ENCODE measurements at regions not wholly inside any gene's neighbourhood (a gene's known extent, or its start where the extent isn't known, plus 50 kb on each side); places are given as distances from the start of the nearest gene placed in this dataset.
"Not testable (repeated sequence)": the region's sequence is repeated elsewhere in the genome, so short reads cannot be mapped to it uniquely, and the experiment has no call there.

DNA sequence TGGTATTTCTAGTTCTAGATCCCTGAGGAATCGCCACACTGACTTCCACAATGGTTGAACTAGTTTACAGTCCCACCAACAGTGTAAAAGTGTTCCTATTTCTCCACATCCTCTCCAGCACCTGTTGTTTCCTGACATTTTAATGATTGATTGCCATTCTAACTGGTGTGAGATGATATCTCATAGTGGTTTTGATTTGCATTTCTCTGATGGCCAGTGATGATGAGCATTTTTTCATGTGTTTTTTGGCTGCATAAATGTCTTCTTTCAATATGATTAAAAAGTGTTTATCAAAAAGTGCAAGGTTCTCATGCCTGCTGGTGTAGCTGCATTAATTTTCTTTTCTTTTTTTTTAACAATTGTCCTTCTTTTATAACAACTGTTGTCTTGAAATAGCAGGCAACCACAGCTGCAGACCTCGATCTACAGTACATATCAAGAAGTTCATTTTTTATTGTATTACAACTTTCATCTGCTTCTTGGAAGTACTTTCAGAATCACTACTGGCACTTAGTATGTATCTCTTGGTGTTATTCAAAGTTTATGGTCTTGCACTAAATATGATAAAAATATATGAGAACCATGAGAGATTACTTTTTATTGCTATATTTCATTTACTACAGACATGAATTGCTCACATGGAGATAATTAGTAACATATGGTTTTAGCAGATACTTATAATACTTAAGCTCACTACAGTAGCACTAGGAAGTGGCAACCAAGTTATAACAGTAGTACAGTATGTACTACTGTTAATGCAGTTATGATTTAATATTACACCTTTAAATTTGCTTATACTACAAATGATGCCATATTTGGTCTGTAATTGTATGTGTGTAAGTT is 358.0 kb downstream of the ETV1 start:
- not testable (repeated sequence) for DNase-seq

DNA sequence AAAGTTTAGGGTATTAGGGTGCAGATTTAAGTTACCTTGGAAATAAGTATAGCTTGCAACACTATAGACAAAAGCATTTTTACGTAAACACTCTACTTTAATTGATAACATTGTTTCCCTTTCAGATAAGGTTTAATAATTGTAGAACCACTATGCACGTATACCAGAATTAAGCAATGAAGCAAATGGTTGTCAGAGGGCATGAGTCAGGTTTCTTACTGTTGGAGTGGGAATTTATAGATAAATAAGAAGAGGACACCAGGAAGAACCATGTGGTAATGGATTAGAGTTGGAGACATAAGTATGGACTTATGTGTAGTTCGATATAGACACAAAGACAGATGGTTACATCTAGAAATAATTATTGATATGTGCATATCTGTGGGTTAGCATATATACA is 355.6 kb downstream of the ETV1 start:
- no peak for DNase-seq

DNA sequence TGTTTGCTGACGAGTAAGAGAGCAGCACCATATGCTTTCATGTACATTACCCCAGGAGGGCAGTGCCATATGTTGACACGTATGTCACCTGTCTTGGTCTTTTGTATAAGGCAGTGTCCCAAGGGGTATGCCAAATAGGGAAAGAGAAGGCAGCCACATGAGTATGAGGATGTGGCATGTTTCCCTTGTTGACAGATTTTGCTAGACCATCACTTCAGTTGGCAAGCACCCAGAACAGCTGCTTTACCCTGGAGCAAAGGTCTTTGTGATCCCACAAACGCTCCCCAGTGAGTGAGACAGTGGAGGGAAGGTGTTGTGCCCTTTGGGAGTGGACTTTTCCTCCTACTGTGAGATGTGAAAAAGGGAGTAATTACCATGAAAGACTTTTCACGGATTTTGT is 350.1 kb downstream of the ETV1 start:
- no peak for DNase-seq

DNA sequence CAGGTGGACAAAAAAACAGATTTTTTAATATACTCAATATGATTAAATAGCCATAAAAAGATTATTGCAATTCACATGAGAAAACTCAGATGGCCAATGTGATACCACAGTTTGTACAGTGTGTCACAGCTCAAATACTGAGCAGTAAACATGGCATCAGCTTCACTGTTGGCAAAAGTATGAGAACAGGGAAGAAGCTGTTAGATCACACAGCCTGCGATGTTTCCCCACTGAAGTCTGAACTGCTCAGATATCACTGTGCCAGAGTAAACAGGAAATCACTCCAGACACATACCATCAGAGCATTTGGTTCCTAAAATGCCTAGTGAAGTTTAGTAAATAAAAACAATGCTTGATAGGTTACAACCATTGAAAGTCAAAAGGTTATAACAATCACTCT is 347.8 kb downstream of the ETV1 start:
- DNase-seq: no peak

DNA sequence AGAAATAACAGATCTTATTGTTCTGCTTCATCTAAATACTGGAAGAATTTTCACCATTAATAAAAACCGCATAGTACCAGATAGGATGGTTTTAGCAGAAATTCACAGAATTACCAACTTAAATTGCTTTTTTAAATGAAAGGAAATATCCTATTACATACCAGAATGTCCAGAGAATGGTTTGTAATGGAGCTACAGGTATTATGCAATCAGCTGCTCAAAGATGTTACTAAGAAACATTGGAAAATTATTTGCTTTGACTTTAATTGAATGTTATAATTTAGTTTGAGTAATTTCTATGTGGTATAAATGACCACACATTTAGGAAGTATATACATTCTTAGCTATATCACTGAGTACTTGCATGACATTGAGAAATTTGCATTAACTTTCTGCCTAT is 338.3 kb downstream of the ETV1 start:
- no peak for DNase-seq

DNA sequence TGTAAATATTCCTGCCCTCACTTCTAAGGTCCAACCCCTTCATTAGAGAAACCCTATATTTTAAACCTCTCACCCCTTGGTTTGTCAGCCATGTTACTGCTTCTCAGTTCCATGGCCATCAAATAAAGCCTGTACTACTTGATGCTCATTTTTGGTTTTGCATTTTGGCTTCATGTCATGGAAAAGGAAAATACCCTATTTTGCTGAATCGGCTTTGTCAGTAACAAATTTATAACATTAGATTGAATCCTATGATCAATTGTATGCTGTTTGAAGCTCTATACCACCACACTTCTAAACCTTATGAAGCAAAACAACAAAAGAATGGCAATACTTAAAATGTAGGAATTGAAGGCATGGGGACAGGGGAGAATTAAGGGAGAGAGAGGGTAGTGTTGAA is 333.1 kb downstream of the ETV1 start:
- DNase-seq: no peak

DNA sequence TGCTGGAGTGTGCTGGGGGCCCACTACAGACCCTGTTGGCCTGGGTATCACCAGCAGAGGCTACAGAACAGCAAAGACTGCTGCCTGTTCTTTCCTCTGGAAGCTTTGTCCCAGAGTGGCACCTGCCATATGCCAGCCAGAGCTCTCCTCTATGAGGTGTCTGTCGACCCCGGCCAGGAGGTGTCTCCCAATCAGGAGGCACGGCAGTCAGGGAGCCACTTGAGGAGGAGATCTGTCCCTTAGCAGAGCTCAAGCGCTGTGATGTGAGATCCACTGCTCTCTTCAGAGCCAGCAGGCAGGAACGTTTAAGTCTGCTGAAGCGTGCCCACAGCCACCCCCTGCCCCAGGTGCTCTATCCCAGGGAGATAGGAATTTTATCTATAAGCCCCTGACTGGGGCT is 316.2 kb downstream of the ETV1 start:
- DNase-seq: no peak

DNA sequence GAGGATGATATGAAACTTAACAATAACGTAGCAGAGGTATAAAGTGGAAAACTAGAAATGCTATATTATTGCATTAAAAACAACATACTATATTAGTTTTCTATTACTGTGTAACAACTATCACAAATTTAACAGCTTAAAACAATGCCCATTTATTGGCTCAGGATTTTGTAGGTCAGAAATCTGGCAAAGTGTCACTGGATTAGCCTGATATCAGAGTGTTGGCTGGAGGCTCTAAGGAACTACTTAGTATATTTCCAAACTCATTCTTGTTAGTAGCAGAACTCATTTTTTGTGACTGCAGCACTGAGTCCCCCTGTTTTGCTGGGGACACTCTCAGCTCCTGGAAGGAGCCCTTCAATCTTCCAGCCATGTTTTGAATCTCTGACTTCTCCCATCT is 306.8 kb downstream of the ETV1 start:
- no peak for DNase-seq

DNA sequence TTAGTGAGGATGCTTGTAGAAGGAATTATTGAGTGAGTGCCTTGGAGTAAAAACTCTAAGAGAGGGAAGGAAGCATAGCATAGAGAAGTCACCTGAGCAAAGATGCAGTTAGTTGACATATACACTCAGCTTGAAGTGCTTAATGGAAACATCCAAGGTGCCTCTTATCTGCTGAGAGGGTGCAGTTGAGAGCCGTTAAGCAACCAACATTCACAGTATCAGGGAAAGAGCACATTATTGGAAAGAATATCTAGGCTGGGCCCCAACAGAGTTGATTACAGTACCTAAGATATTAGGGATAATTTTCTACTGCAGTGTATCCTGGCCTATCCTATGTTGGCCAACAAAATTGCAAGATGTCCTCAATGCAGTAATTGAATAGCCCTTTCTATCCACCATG is 302.0 kb downstream of the ETV1 start:
- no peak for DNase-seq

DNA sequence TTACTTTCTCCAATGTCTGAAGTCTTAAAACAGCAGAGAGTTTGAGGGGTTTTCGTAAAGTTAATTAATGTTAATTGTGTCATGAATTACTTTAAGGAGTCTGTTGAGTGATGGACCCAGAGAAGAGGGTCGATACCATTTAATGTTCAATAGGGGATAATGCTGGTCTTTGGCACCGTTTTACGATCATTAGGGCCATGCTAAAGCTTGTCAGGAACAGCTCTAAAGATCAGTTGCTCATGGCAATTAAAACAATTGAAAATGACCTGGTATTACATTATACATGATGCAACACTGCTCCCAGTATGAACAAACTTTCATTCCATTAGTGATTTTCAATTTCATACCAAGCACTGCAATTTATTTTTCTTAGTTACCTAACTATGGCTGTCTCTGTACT is 296.9 kb downstream of the ETV1 start:
- DNase-seq: no peak

DNA sequence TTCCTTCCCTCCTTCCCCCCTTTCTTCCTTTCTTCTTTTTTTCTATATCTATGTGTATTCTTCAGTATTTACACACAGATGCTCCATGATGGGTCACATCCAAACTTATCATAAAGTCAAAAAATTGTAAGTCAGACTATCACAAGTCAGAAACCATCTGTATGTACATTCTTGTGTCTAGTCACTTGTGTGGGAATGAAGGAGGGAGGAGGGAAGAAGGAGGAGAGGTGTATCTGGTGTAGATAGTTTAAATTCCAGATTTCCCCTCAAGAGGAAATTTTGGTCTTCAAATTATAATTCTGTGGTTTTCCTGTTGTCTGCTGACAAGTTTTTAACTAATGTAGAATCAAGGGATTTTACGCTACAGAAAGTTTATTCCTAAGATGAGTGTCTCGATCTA is 287.2 kb downstream of the ETV1 start:
- no peak for DNase-seq

DNA sequence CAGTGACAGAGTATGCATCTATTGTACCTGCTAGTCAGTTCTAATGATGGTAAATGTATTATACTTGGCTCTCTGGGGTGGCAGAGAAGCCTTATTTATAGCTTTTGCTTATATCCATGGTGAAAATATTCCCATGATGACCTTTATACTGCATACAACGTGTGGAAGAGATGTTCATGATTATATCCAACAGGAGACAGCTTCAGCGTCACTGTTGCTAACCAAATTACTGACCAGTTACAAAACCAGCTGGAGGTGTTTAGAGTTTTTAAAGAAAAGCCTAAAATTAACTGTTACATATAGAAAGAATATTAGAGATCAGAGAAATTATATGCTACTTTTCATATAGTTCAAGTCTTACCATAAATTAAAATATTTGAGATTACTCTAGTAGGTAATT is 280.8 kb downstream of the ETV1 start:
- no peak for DNase-seq

DNA sequence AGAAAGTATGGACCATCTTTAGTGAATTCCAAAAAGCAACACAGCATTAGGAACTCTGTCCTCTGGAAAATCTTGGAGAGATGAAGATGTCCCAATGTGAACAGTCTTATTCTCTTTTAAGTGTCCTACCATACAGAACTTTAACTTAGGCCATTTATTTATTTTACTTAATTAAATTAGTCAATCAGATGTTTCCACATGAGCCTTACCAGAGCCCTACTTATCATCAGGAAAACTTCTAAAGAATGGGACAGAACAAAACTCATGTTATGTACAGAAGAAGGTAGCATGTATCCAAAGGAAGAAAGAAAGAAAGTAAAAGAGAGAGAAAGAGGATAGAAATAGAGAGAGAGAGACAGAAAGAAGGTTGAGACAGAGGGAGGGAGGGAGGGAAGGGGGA is 276.4 kb downstream of the ETV1 start:
- no peak for DNase-seq

DNA sequence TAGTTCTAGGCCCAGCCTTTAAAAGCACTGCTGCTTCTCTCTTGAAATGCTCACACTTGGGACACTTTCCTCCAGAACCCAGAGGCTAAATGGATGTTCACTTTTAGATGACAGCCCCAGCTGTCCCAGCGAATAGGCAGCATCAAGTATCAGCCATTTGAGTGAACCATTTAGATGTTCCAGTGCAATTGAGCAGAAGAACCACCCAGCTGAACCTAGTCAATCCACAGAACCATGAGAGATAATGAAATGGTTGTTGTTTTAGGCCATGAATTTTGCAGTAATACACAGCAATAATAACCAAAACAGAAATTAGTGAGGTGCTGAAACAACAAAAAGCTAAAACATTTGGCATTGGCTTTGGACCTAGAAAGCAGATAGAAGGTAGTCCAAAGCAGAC is 273.9 kb downstream of the ETV1 start:
- no peak for DNase-seq

DNA sequence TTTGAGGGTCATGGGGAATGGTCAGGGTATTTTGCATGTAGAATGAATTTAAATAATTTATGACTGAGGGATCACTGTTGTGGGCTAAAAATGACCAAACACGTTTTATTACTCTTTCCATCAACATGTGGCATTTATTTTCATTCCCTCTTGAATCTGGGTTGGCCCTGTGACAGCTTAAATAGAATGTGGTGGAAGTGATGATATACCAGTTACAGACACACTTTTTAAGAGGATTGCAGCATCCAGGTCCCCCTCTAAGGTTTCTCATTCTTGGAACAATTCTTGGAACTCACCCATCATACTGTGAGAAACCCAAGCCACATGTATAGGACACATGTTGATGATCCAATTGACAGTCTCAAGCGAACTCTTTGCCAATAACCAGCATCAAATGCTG is 272.4 kb downstream of the ETV1 start:
- DNase-seq: no peak

DNA sequence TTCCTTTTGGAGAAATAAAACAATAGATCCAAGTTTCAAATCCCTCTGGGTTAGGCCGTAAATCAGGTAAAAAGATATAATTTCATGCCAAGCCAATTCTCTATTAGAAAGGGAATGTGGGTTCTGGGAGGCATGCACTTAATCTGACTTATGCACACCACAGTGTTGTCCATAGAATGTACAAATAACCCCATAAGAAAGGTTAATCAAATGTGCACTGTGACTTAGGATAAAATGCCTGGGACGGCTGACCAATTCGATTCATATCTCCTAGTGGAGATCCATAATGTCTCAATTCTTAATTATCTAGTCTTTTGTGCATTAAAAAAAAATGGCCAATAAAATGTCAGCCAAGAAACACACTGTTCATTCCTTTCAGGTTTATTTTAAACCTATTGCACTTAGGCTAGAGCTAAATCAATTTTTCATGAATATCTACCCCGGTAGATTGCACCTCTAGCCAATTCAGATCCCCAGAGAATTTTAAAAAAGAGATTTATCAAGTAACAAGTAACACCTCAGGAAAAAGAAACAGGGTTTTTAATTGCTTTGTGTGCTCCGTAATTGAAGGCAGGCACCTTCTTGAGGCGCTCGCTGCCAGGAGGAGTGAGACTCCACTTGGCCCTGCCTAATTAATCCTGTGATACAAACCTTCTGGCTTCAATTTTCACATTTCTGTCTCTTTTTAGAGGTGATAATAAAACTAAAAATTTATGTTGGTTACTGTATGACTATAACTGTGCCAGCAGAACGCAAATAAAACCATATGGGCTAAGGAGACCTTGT is 265.1 kb downstream of the ETV1 start:
- DNase-seq: no peak

DNA sequence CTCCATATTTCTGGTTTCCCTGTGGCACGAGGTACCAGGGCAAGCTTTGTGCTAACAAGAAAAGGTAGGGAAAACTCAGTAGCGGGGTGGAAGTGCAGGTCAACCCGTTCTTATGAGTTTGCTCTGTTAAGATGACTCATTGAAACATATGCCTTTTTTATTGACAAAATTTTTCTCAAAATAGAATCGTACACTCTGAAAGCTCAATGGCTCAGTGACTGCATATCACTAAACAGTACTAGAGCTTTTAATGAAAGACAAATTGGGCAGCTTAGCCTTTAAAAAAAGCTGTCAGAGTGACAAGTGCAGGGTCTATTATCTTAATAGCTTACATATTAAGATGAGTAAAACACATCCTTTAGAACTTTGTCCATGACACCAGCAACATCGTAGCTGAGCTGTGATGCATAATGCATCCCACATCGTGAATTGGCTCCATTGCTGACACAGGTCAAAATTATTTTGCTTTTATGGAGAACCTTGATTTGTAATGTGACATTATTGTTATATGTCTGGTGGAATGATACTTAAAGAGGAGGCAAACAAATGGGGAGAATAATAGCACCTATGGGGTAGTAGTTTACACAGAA is 264.4 kb downstream of the ETV1 start:
- DNase-seq: no peak

DNA sequence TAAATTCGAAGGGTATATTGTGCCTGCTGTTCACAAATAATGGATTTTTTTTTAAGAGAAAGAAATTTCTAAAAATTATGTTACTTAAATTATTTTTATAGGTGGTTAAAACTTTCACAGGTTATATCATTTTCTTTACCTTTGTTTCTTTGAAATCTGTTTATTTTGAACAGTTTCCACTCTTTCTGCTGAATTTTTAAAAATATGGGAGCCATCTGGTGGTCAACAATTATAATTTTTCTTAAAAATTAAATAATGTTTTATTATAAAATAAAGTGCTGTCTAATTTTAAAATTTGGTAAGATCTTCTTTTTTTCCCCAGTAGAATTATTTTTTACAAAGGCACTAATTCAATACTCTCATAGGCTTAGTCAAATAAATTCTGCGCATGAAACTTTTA is 263.9 kb downstream of the ETV1 start:
- DNase-seq: no peak

DNA sequence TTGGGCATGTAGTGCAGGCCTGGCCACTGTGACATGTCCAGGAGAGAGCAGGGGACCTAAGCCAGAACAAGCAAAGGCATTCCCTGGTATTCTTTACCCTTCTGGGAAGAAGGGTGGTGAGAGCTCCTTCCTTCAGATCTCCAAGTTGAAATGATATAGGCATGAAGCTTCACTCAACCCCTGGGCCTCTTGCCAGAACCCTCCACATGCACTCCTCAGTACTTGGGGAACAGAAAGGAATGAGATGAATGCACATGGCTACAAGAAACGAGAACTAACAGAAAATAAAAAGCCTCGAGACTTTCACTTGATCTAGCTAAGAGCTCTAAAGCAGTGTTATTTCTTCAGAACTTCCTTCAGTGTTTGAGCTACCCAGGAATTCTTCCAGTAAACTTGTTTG is 262.2 kb downstream of the ETV1 start:
- no peak for DNase-seq

DNA sequence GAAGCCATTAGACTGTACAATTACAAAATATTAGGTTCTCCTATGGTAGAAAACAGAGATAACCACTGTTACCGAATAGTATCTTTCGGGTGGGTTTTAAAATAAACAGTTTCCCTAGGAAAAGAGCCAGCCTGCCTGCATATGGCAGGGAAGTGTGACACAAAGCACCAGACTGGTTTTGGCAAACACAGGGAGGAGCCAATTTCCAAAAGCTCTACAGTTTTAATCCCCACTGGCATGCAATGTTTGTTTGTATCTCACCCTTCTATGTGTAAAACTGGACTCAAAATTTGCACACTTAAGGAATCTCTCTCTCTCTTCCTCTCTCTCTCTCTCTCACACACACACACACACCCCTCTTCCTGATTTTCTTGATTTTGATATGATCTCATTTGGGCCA is 261.7 kb downstream of the ETV1 start:
- DNase-seq: no peak

DNA sequence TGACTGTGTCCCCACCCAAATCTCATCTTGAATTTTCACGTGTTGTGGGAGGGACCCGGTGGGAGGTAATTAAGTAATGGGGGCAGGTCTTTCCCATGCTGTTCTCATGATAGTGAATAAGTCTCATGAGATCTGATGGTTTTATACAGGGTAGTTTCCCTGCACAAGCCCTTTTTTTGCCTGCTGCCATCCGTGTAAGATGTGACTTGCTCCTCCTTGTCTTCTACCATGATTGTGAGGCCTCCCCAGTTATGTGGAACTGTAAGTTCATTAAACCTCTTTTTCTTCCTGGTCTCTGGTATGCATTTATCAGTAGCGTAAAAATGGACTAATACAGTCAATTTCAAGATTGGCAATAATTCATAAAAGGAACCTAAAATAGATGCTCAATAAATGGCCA is 261.0 kb downstream of the ETV1 start:
- not testable (repeated sequence) for DNase-seq

DNA sequence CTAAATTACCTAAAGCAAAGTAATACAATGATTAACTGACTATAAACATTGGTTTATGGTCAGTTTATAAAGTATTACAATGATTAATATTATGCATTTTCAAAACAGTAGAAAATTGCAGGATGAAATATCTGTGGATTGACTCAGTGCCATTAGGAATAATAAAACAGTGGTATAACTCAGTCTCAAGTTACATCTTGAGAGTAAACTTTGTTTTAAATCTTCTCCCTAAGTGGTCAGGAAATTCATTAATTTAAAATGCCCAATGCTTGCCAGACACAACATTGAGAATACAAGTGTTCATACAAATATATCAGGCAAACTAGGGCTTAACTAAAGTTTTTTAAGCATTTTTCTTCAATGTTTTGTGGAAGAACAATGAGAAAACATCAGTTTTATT is 257.8 kb downstream of the ETV1 start:
- DNase-seq: no peak

DNA sequence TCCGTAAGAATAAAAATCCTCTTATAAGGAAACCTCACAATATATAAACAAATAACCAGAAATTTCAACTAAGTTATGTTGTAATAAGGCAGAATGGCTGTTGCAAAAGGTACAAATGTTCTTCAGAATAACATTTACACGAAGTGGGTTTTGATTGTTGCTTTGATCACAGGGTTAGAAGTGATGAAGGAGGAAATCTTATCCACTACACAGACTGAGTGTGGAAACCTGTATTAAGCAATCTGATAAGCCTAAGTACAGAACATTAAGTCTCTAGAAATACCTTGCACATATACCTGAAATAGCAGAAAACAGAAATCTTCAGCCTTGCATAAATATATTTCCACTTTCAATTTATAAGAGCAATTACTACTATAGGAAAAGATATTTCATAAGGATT is 251.9 kb downstream of the ETV1 start:
- DNase-seq: no peak

DNA sequence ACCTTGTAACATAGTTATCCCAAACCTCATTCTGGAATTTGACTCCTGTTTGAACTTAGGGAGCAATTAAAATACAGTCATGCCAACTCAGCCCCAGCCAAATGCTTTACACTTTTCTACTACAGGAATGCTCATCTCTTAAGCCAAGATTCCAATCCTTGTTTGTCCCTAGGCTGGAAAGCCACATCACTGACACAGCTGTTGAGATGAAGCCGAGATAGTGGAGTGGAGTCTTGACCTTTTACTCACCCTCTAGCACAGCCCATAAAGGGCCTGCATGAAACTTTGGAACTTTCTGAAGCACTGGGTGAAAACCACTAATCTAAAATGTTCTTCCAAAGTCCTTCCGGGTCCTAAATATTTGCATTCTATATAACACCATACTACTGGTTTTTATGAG is 247.3 kb downstream of the ETV1 start:
- DNase-seq: no peak
